Endodermal cell (in vitro differentiated cells): ENCODE measurements at regions not wholly inside any gene's neighbourhood (a gene's known extent, or its start where the extent isn't known, plus 50 kb on each side); places are given as distances from the start of the nearest gene placed in this dataset.

Source experiments
- DNase-seq: peaks from one replicate; pipeline ENCODE4 v3.0.0-alpha.2; 2017
- H3K27ac ChIP-seq: 2 replicates; pipeline ENCODE4 v1.5.1; 2013; ENCODE audit warnings: mild to moderate bottlenecking, low read depth, low read length, moderate library complexity
- H3K27me3 ChIP-seq: 2 replicates; pipeline ENCODE4 v1.6.1; 2013; ENCODE audit warnings: mild to moderate bottlenecking, low read length, moderate library complexity; ENCODE audit not compliant: insufficient read depth, control insufficient read depth, poor library complexity, severe bottlenecking
- H3K36me3 ChIP-seq: 2 replicates; pipeline ENCODE4 v1.7.0; 2013; ENCODE audit warnings: mild to moderate bottlenecking, low read length, moderate library complexity; ENCODE audit not compliant: control insufficient read depth, insufficient read depth
- H3K4me1 ChIP-seq: one replicate; pipeline ENCODE4 v1.7.0; 2013; ENCODE audit warnings: low read length; ENCODE audit not compliant: control insufficient read depth, insufficient read depth
- H3K4me3 ChIP-seq: 2 replicates; pipeline ENCODE4 v1.5.1; 2013; ENCODE audit warnings: mild to moderate bottlenecking, low read length, moderate library complexity
- H3K9ac ChIP-seq: 2 replicates; pipeline ENCODE4 v1.6.1; 2013; ENCODE audit warnings: mild to moderate bottlenecking, low read length, moderate library complexity; ENCODE audit not compliant: poor library complexity, severe bottlenecking; ENCODE audit errors: extremely low read depth
- H3K9me3 ChIP-seq: 2 replicates; pipeline ENCODE4 v1.6.1; 2013; ENCODE audit warnings: mild to moderate bottlenecking, low read length, moderate library complexity; ENCODE audit not compliant: control insufficient read depth
- H3K27ac Mint-ChIP-seq: 2 replicates; pipeline ENCODE4 v1.8.0; 2020; ENCODE audit warnings: mixed read lengths
- H3K27me3 Mint-ChIP-seq: 2 replicates; pipeline ENCODE4 v1.8.0; 2021; ENCODE audit warnings: mild to moderate bottlenecking, mixed read lengths; ENCODE audit not compliant: insufficient read depth
- H3K36me3 Mint-ChIP-seq: 2 replicates; pipeline ENCODE4 v1.8.0; 2020; ENCODE audit warnings: low read depth, mixed read lengths
- H3K4me1 Mint-ChIP-seq: 2 replicates; pipeline ENCODE4 v1.8.0; 2020; ENCODE audit warnings: mixed read lengths
- H3K4me3 Mint-ChIP-seq: 2 replicates; pipeline ENCODE4 v1.8.0; 2020; ENCODE audit warnings: mild to moderate bottlenecking, moderate library complexity, mixed read lengths
- H3K9me3 Mint-ChIP-seq: 2 replicates; pipeline ENCODE4 v1.8.0; 2020; ENCODE audit warnings: mild to moderate bottlenecking, mixed read lengths
- WGBS, 2 experiments: methylation state at CpG; one replicate each; pipeline versions ENCODE4 v1.1.5 to v1.1.7; 2013; ENCODE audit warnings: missing lambda C conversion rate in 2 of 2, mixed read lengths in 1 of 2; ENCODE audit not compliant: insufficient coverage in 1 of 2, insufficient read length in 1 of 2; 5-methylcytosine and 5-hydroxymethylcytosine counted together
- TF ChIP-seq, protein P1 (sequence below): fragments of 200-600 bp; sonication (generic); conservative IDR thresholded peaks from 2 replicates; pipeline ENCODE4 v1.5.0; 2021; ENCODE audit warnings: antibody characterized with exemption, mild to moderate bottlenecking

DNA sequence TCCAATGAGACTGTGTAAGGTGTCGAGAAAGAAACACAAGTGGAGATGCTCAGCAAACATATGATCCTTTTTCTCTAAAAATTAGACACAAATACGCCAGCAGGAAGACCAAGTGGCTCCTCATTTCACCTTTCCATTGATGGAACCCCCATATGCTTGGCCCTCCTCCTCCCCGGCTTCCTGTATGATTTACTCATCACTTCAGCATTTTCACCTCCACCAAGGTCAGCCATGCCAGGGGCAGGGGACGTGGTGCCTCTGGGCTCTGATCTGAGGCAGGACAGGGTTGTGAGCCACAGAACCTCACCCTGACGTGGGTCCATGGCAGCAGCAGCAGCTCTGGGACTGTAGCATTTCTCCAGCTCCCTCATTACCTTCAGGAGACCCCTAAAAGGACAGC is 116.8 kb upstream of the PFKP start:
- WGBS, 2 experiments = 86 to 100% methylated on average over 3 to 5 of the region's 5 CpGs
- no peaks in the 10 kb centered on the region for H3K36me3 Mint-ChIP-seq
- no peak overlapping the region for H3K27ac ChIP-seq
- no peak overlapping the region for H3K27ac Mint-ChIP-seq
- DNase-seq = no peak
- TF ChIP-seq, protein P1, sequence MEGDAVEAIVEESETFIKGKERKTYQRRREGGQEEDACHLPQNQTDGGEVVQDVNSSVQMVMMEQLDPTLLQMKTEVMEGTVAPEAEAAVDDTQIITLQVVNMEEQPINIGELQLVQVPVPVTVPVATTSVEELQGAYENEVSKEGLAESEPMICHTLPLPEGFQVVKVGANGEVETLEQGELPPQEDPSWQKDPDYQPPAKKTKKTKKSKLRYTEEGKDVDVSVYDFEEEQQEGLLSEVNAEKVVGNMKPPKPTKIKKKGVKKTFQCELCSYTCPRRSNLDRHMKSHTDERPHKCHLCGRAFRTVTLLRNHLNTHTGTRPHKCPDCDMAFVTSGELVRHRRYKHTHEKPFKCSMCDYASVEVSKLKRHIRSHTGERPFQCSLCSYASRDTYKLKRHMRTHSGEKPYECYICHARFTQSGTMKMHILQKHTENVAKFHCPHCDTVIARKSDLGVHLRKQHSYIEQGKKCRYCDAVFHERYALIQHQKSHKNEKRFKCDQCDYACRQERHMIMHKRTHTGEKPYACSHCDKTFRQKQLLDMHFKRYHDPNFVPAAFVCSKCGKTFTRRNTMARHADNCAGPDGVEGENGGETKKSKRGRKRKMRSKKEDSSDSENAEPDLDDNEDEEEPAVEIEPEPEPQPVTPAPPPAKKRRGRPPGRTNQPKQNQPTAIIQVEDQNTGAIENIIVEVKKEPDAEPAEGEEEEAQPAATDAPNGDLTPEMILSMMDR = no peak
- H3K9me3 ChIP-seq = no peaks in the 10 kb centered on the region
- H3K36me3 ChIP-seq = no peaks in the 10 kb centered on the region
- H3K27me3 ChIP-seq = no peaks in the 10 kb centered on the region
- no peak overlapping the region for H3K4me3 ChIP-seq
- peaks cover 2% of the 10 kb centered on the region for H3K27me3 Mint-ChIP-seq
- H3K9me3 Mint-ChIP-seq = peaks cover 4% of the 10 kb centered on the region
- no peak overlapping the region for H3K9ac ChIP-seq
- no peak overlapping the region for H3K4me3 Mint-ChIP-seq
- no peaks in the 10 kb centered on the region for H3K4me1 ChIP-seq
- no peaks in the 10 kb centered on the region for H3K4me1 Mint-ChIP-seq

DNA sequence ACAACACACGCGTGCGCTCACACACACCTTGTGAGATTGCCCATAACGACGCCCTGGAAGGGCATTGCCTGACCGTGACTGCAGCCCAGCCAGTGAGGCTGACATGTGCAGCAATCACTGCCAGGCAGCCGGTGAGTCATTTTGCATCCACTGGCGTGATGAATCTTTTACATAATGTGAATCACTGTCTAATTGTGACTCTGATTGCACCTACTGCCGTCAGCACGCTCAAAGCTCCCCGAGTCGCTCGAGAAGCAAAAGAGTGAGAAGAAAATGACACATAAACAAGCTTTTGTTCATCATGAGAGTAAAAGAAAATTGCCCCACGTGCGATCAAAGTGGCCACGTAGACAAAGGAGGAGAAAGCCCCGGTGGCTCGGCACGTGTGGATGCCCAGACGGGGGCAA is 117.4 kb upstream of the PFKP start:
- no peak overlapping the region for H3K4me3 Mint-ChIP-seq
- 93 to 94% methylated on average over 20 of the region's 20 CpGs for WGBS, 2 experiments
- no peak overlapping the region for H3K9ac ChIP-seq
- H3K27me3 ChIP-seq = no peaks in the 10 kb centered on the region
- H3K4me3 ChIP-seq = no peak overlapping the region
- TF ChIP-seq, protein P1 = no peak
- H3K27ac ChIP-seq = no peak overlapping the region
- no peaks in the 10 kb centered on the region for H3K4me1 ChIP-seq
- no peaks in the 10 kb centered on the region for H3K36me3 Mint-ChIP-seq
- H3K27ac Mint-ChIP-seq = no peak overlapping the region
- DNase-seq = no peak
- H3K4me1 Mint-ChIP-seq = no peaks in the 10 kb centered on the region
- H3K9me3 ChIP-seq = no peaks in the 10 kb centered on the region
- H3K9me3 Mint-ChIP-seq = peaks cover 4% of the 10 kb centered on the region
- H3K27me3 Mint-ChIP-seq = peaks cover 2% of the 10 kb centered on the region
- no peaks in the 10 kb centered on the region for H3K36me3 ChIP-seq

DNA sequence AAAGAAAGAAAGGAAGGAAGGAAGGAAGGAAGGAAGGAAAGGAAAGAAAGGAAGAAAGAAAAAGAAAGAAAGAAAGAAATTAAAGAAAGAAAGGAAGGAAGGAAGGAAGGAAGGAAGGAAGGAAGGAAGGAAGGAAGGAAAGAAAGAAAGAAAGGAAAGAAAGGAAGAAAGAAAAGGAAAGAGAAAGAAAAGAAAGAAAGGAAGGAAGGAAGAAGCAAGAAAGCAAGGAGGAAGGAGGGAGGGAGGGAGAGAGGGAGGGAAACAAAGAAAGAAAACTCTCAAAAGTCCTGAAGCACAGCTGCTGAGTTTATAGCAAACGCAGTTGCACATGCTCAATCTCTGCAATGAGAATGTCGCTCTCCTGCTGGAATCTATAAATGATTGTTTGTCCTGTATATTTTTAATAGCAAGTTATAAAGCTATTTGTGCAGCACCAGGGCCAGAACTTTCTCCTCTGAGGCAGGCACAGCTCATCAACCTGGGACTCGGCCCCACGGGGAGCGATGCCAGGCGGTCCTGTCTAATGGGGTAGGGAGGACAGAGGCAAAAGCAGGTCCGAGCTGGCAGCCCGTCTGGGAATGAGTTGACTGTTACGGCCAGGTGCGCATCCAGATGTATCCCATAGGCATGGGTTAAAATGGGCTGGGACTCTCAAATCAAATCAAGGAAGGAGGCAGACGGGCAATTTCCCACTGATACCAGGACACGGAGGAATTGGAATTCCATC is 118.0 kb upstream of the PFKP start:
- Histone ChIP-seq H3K4me3 (no peak overlapping the region), H3K27ac (no peak overlapping the region), H3K36me3 (no peaks in the 10 kb centered on the region), H3K4me1 (no peaks in the 10 kb centered on the region), H3K9me3 (no peaks in the 10 kb centered on the region), H3K27me3 (no peaks in the 10 kb centered on the region), H3K9ac (no peak overlapping the region)
- WGBS, 2 experiments = 89 to 96% methylated on average over 8 to 12 of the region's 12 CpGs
- DNase-seq = no peak
- no peak overlapping the region for H3K4me3 Mint-ChIP-seq
- H3K4me1 Mint-ChIP-seq = no peaks in the 10 kb centered on the region
- TF ChIP-seq, protein P1 = no peak
- peaks cover 2% of the 10 kb centered on the region for H3K27me3 Mint-ChIP-seq
- peaks cover 4% of the 10 kb centered on the region for H3K9me3 Mint-ChIP-seq
- no peak overlapping the region for H3K27ac Mint-ChIP-seq
- no peaks in the 10 kb centered on the region for H3K36me3 Mint-ChIP-seq
